SK-N-MC (cell line): ENCODE measurements at regions not wholly inside any gene's neighbourhood (a gene's known extent, or its start where the extent isn't known, plus 50 kb on each side); places are given as distances from the start of the nearest gene placed in this dataset.

Experiments used
- EZH2 ChIP-seq: fragments of 200-600 bp; sonication (generic); IDR thresholded peaks from one replicate; pipeline ENCODE4 v1.6.1; 2017; ENCODE audit warnings: antibody characterized with exemption
- POLR2AphosphoS5 ChIP-seq: IDR thresholded peaks from 2 replicates; pipeline ENCODE4 v1.6.1; 2012; ENCODE audit warnings: mild to moderate bottlenecking, low read depth, low read length, borderline replicate concordance

DNA sequence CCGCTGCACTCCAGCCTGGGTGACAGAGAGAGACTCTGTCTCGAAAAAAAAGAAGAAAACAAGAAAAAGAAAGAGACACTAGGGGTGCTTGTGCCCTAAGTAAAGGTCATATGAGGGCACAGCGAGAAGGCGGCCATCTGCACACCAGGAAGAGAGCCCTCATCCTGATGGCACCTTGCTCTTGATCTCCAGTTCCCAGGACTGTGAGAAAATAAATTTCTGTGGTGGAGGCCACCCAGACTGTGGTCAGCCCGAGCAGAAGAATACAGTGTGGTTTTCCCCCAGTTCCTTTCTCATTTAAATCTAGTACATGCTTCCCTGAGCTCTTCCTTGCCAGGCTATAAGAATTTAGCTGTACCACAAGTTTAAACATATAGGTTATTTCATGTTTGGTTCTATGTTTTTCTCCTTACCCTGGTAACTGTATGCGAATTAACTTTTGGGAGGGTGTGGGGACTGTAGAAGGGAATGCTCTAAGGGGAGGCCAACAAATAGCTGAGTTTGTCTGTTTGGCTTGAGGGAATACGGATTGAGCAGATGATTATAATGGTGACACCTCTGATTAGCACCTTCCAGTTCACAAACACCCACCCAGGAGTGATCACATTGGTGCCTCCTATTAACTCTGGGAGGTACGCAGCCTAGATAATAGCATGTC is 119.6 kb upstream of the ERRFI1 start:
- no peak for TF ChIP-seq POLR2AphosphoS5
- TF ChIP-seq EZH2 = no peak
